ENCODE measurements at regions not wholly inside any gene's neighbourhood (a gene's known extent, or its start where the extent isn't known, plus 50 kb on each side); places are given as distances from the start of the nearest gene placed in this dataset.

- no peak for TF ChIP-seq CTCF (IDR thresholded peaks at IDR 0.05; ENCODE audit: control extremely low read depth, extremely low read depth, low read depth, missing control alignments)
- DNase-seq (ENCODE audit: extremely low spot score) = no peak
- POLR2A ChIA-PET = interaction anchor here (0.5 kb wide), 2 partner anchors 10 to 386 kb away, joined by 3 read pairs; no protein-coding TSS in a partner anchor
- CTCF ChIA-PET = interaction anchor here (0.9 to 13.5 kb wide), 5 partner anchors 10 to 379 kb away, joined by 3 to 174 read pairs (median 7); no protein-coding TSS in a partner anchor
Measured at GRCh38 chr2:121074293-121074932, 210.6 kb downstream of the TFCP2L1 start.

- POLR2A ChIA-PET = interaction anchor here (0.5 to 0.6 kb wide), 2 partner anchors 9 to 27 kb away, joined by 3 read pairs; no protein-coding TSS in a partner anchor
- DNase-seq (ENCODE audit: extremely low spot score) = no peak
- no peak for TF ChIP-seq CTCF (IDR thresholded peaks at IDR 0.05; ENCODE audit: control extremely low read depth, extremely low read depth, low read depth, missing control alignments)
- CTCF ChIA-PET = interaction anchor here (0.9 to 13.5 kb wide), 8 partner anchors 9 to 394 kb away, joined by 3 to 174 read pairs (median 4); no protein-coding TSS in a partner anchor
Measured at GRCh38 chr2:121075006-121075551, 209.9 kb downstream of the TFCP2L1 start.

- DNase-seq (ENCODE audit: extremely low spot score) = no peak
- ChIA-PET CTCF (interaction anchor here (0.9 to 13.5 kb wide), 7 partner anchors 8 to 395 kb away, joined by 3 to 174 read pairs (median 3); no protein-coding TSS in a partner anchor), POLR2A (interaction anchor here (0.6 kb wide), 1 partner anchor 26 kb away, joined by 3 read pairs; no protein-coding TSS in a partner anchor)
- no peak for TF ChIP-seq CTCF (IDR thresholded peaks at IDR 0.05; ENCODE audit: control extremely low read depth, extremely low read depth, low read depth, missing control alignments)
Measured at GRCh38 chr2:121075641-121076497, 209.1 kb downstream of the TFCP2L1 start.

- no peak for TF ChIP-seq CTCF (IDR thresholded peaks at IDR 0.05; ENCODE audit: control extremely low read depth, extremely low read depth, low read depth, missing control alignments)
- DNase-seq (ENCODE audit: extremely low spot score) = no peak
- ChIA-PET POLR2A (no interaction called here), CTCF (interaction anchor here (1.1 to 13.5 kb wide), 7 partner anchors 9 to 396 kb away, joined by 3 to 174 read pairs (median 3); no protein-coding TSS in a partner anchor)
Measured at GRCh38 chr2:121076498-121076820, 208.5 kb downstream of the TFCP2L1 start.

GRCh38 chr2:121076885-121077549 is 208.0 kb downstream of the TFCP2L1 start:
- POLR2A ChIA-PET = no interaction called here
- CTCF ChIA-PET = interaction anchor here (0.8 to 13.5 kb wide), 12 partner anchors 10 to 396 kb away, joined by 3 to 174 read pairs (median 4); no protein-coding TSS in a partner anchor
- TF ChIP-seq CTCF (IDR thresholded peaks at IDR 0.05; ENCODE audit: control extremely low read depth, extremely low read depth, low read depth, missing control alignments) = peak; percentile 96
- peak; percentile 81 for DNase-seq (ENCODE audit: extremely low spot score)
